WTC11 (cell line): ENCODE measurements at regions not wholly inside any gene's neighbourhood (a gene's known extent, or its start where the extent isn't known, plus 50 kb on each side); places are given as distances from the start of the nearest gene placed in this dataset.

ENCODE experiments used
- ATF6 ChIP-seq: sonication (generic); formaldehyde crosslinking; IDR thresholded peaks from 2 replicates; pipeline ENCODE4 v1.8.1; 2023; ENCODE audit warnings: mild to moderate bottlenecking, missing genetic modification reagents
- CREB1 ChIP-seq: sonication (generic); formaldehyde crosslinking; IDR thresholded peaks from 2 replicates; pipeline ENCODE4 v1.8.0; 2023; ENCODE audit warnings: mild to moderate bottlenecking, missing genetic modification reagents
- CREM ChIP-seq: sonication (generic); formaldehyde crosslinking; IDR thresholded peaks from 2 replicates; pipeline ENCODE4 v1.8.1; 2022; ENCODE audit warnings: mild to moderate bottlenecking, missing genetic modification reagents, moderate library complexity
- CTCF ChIP-seq: fragments of 200-600 bp; IDR thresholded peaks from 2 replicates; pipeline ENCODE4 v1.8.0; 2022; ENCODE audit warnings: antibody characterized with exemption
- FOXJ3 ChIP-seq: sonication (generic); formaldehyde crosslinking; IDR thresholded peaks from 2 replicates; pipeline ENCODE4 v1.9.0; 2021; ENCODE audit warnings: missing genetic modification reagents, mild to moderate bottlenecking, borderline replicate concordance
- GABPB1 ChIP-seq: sonication (generic); formaldehyde crosslinking; IDR thresholded peaks from 2 replicates; pipeline ENCODE4 v1.8.1; 2023; ENCODE audit warnings: mild to moderate bottlenecking, missing genetic modification reagents
- GRHL2 ChIP-seq: fragments of 250-450 bp; sonication (Bioruptor Pico); IDR thresholded peaks from 2 replicates; pipeline ENCODE4 v1.8.0; 2022; ENCODE audit warnings: mild to moderate bottlenecking, moderate library complexity; ENCODE audit not compliant: insufficient replicate concordance, severe bottlenecking
- MAX ChIP-seq: sonication (generic); formaldehyde crosslinking; IDR thresholded peaks from 2 replicates; pipeline ENCODE4 v1.8.0; 2022; ENCODE audit warnings: mild to moderate bottlenecking, missing genetic modification reagents
- MLX ChIP-seq: sonication (generic); formaldehyde crosslinking; IDR thresholded peaks from 2 replicates; pipeline ENCODE4 v1.8.1; 2023; ENCODE audit warnings: mild to moderate bottlenecking, missing genetic modification reagents, moderate library complexity
- MXD4 ChIP-seq: fragments of 250-450 bp; sonication (Bioruptor Pico); IDR thresholded peaks from 2 replicates; pipeline ENCODE4 v1.8.0; 2021; ENCODE audit warnings: mild to moderate bottlenecking, moderate library complexity, borderline replicate concordance
- SMAD4 ChIP-seq: sonication (generic); formaldehyde crosslinking; IDR thresholded peaks from 2 replicates; pipeline ENCODE4 v1.8.0; 2022; ENCODE audit warnings: mild to moderate bottlenecking, missing genetic modification reagents
- SP1 ChIP-seq: sonication (generic); formaldehyde crosslinking; conservative IDR thresholded peaks from 2 replicates; pipeline ENCODE4 v1.8.1; 2022; ENCODE audit warnings: missing genetic modification reagents
- TF ChIP-seq, protein P1 (sequence below): sonication (generic); formaldehyde crosslinking; IDR thresholded peaks from 2 replicates; pipeline ENCODE4 v1.8.0; 2022; ENCODE audit warnings: missing genetic modification reagents

DNA sequence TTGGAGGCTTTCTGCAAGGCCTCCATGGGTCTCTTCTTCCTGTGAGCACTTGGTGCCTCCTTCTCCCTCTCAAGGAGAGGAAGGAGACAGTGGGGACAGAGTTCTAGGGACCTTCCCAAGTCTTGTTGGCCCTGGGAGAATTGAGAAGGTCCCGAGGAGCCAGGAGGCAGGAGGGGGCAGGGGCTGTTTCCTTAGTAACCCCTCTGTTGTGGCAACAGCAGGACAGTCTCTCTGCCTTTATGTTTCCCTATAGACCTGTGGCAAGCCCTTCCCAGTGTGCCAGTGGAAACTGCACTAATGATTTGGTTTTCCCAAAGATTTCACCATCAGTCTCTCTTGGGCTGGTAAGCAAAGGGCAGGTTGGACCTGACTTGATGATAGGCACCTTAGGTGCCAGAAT lies 87.8 kb upstream of the GALNT15 start:
- TF ChIP-seq GRHL2 (CRISPR knock-in tag) (no peak), MLX (no peak), CREB1 (no peak), GABPB1 (CRISPR knock-in tag) (no peak), CTCF (no peak), ATF6 (CRISPR knock-in tag) (no peak), CREM (CRISPR knock-in tag) (no peak), SP1 (CRISPR knock-in tag) (no peak), MAX (no peak), FOXJ3 (CRISPR knock-in tag) (no peak), MXD4 (CRISPR knock-in tag) (no peak), SMAD4 (CRISPR knock-in tag) (no peak)
- TF ChIP-seq, protein P1, sequence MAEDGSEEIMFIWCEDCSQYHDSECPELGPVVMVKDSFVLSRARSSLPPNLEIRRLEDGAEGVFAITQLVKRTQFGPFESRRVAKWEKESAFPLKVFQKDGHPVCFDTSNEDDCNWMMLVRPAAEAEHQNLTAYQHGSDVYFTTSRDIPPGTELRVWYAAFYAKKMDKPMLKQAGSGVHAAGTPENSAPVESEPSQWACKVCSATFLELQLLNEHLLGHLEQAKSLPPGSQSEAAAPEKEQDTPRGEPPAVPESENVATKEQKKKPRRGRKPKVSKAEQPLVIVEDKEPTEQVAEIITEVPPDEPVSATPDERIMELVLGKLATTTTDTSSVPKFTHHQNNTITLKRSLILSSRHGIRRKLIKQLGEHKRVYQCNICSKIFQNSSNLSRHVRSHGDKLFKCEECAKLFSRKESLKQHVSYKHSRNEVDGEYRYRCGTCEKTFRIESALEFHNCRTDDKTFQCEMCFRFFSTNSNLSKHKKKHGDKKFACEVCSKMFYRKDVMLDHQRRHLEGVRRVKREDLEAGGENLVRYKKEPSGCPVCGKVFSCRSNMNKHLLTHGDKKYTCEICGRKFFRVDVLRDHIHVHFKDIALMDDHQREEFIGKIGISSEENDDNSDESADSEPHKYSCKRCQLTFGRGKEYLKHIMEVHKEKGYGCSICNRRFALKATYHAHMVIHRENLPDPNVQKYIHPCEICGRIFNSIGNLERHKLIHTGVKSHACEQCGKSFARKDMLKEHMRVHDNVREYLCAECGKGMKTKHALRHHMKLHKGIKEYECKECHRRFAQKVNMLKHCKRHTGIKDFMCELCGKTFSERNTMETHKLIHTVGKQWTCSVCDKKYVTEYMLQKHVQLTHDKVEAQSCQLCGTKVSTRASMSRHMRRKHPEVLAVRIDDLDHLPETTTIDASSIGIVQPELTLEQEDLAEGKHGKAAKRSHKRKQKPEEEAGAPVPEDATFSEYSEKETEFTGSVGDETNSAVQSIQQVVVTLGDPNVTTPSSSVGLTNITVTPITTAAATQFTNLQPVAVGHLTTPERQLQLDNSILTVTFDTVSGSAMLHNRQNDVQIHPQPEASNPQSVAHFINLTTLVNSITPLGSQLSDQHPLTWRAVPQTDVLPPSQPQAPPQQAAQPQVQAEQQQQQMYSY (CRISPR knock-in tag): no peak
